ENCODE measurements at regions not wholly inside any gene's neighbourhood (a gene's known extent, or its start where the extent isn't known, plus 50 kb on each side); places are given as distances from the start of the nearest gene placed in this dataset.
"Not testable (repeated sequence)": the region's sequence is repeated elsewhere in the genome, so short reads cannot be mapped to it uniquely, and the experiment has no call there.

DNA sequence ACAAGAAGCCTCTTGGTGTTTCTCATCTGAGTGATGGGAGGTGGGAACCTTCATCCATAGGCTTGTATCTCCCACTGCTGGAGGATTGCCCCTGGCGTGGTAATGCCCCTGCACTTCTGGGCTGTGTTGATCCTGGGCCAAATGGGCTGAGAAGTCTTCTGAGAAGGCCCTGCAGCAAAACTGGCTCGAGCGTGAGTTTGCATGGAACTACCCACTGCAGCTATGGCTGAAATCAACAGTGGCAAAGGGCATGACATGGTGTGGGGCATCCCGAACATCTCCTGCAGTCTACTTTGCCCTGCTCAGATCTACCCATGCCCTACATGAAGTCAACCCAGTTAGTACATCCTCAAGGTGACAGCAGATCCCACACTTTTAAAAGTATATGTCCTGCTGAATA lies 130.6 kb downstream of the NRN1 start:
- Mint-ChIP-seq H3K4me3 (no peak overlapping the region), H3K27ac (no peak overlapping the region), H3K27me3 (peaks cover 6% of the 10 kb centered on the region), H3K9me3 (peaks cover 20% of the 10 kb centered on the region), H3K4me1 (ENCODE audit: unreplicated experiment) (no peaks in the 10 kb centered on the region), H3K36me3 (peaks cover 4% of the 10 kb centered on the region)
- DNase-seq (ENCODE audit: extremely low spot score, unreplicated experiment): no peak
- TF ChIP-seq, protein P1, sequence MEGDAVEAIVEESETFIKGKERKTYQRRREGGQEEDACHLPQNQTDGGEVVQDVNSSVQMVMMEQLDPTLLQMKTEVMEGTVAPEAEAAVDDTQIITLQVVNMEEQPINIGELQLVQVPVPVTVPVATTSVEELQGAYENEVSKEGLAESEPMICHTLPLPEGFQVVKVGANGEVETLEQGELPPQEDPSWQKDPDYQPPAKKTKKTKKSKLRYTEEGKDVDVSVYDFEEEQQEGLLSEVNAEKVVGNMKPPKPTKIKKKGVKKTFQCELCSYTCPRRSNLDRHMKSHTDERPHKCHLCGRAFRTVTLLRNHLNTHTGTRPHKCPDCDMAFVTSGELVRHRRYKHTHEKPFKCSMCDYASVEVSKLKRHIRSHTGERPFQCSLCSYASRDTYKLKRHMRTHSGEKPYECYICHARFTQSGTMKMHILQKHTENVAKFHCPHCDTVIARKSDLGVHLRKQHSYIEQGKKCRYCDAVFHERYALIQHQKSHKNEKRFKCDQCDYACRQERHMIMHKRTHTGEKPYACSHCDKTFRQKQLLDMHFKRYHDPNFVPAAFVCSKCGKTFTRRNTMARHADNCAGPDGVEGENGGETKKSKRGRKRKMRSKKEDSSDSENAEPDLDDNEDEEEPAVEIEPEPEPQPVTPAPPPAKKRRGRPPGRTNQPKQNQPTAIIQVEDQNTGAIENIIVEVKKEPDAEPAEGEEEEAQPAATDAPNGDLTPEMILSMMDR (conservative IDR thresholded peaks at IDR 0.05): no peak

GRCh38 chr6:5873976-5874375 lies 132.7 kb downstream of the NRN1 start:
- H3K4me3 Mint-ChIP-seq; H3K27me3 Mint-ChIP-seq; H3K27ac Mint-ChIP-seq; H3K4me1 Mint-ChIP-seq (ENCODE audit: unreplicated experiment); DNase-seq (ENCODE audit: extremely low spot score, unreplicated experiment); H3K36me3 Mint-ChIP-seq: not testable (repeated sequence)
- H3K9me3 Mint-ChIP-seq: peaks cover 14% of the 10 kb centered on the region

DNA sequence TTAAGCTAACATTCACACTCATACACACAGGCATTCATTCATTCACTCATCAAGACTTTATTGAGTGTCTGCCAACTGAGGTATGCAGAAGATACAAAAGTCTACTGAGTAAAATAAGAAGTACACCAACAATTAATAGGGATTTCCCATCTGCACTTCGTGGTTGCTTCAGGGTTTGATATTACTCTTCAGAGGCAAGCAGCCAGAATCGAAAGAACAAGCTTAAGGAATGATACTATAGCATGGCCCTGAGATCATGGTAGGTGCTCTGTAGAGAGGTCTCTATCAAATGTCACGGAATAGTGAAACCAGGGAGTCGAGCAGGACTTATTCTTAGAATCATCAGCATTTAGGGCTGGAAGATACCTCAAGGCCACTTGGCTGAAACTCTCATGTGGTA lies 135.4 kb downstream of the NRN1 start:
- H3K36me3 Mint-ChIP-seq: peaks cover 4% of the 10 kb centered on the region
- peaks cover 9% of the 10 kb centered on the region for H3K4me1 Mint-ChIP-seq (ENCODE audit: unreplicated experiment)

GRCh38 chr6:5869676-5870075 lies 137.0 kb downstream of the NRN1 start:
- peaks cover 8% of the 10 kb centered on the region for H3K27me3 Mint-ChIP-seq
- TF ChIP-seq, protein P1 (conservative IDR thresholded peaks at IDR 0.05): no peak
- H3K36me3 Mint-ChIP-seq: peaks cover 4% of the 10 kb centered on the region
- no peak overlapping the region for H3K4me3 Mint-ChIP-seq
- no peak for DNase-seq (ENCODE audit: extremely low spot score, unreplicated experiment)
- H3K4me1 Mint-ChIP-seq (ENCODE audit: unreplicated experiment): peaks cover 10% of the 10 kb centered on the region
- peaks cover 12% of the 10 kb centered on the region for H3K9me3 Mint-ChIP-seq
- no peak overlapping the region for H3K27ac Mint-ChIP-seq

More for the DNA sequence above, 135.4 kb downstream of the NRN1 start:
- Mint-ChIP-seq H3K9me3 (peaks cover 12% of the 10 kb centered on the region), H3K27ac (no peak overlapping the region), H3K4me3 (no peak overlapping the region), H3K27me3 (peaks cover 11% of the 10 kb centered on the region)
- DNase-seq (ENCODE audit: extremely low spot score, unreplicated experiment): no peak
- TF ChIP-seq, protein P1 (conservative IDR thresholded peaks at IDR 0.05): no peak

DNA sequence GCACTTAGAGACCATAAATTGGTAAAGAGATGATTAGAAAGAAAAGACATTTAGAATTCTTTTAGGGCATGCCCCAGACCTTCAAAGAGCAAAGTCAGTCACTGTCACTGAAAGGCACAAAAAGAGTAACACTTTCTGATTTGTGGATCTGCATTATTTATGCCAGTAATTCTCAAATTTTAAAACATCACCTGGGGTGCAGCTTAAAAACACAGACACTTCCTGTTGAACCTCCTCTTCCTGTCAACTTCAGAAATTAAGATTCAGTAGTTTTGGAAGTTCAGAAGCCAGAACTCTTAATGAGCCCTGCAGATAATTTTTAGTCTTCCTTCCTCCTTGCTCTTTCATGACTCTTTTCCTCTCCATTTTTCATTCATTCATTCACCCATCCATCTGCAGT lies 137.5 kb downstream of the NRN1 start:
- H3K4me1 Mint-ChIP-seq (ENCODE audit: unreplicated experiment): peaks cover 10% of the 10 kb centered on the region
- peaks cover 12% of the 10 kb centered on the region for H3K9me3 Mint-ChIP-seq
- no peak overlapping the region for H3K4me3 Mint-ChIP-seq
- DNase-seq (ENCODE audit: extremely low spot score, unreplicated experiment): no peak
- H3K36me3 Mint-ChIP-seq: peaks cover 4% of the 10 kb centered on the region
- TF ChIP-seq, protein P1 (conservative IDR thresholded peaks at IDR 0.05): no peak
- H3K27ac Mint-ChIP-seq: no peak overlapping the region
- peaks cover 8% of the 10 kb centered on the region for H3K27me3 Mint-ChIP-seq

DNA sequence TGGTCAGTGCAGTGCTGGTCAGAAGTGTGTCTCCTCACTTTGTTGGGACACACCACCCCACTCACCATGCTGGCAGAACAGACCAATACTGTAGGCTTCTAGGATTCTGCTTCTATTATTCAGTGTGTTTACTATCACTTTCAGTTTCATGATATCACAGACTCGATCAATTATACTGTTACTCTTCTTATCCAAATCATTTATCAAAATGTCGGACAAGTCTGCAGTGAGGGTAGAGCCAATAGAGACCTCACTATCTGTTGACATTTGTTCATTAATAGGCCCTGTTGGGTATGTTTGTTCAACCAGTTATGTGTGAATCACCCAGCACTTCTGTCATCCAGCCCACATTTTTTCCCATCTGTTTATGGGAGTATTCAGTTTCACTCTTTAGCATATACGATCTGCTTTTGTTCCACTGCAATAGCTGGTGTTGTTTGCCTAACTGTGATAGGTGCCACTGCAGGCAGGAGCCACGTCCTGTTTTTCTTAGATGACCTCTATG lies 140.1 kb downstream of the NRN1 start:
- Mint-ChIP-seq H3K4me3 (peak overlapping the region; percentile 59), H3K36me3 (no peaks in the 10 kb centered on the region), H3K4me1 (ENCODE audit: unreplicated experiment) (peaks cover 10% of the 10 kb centered on the region), H3K27ac (peak overlapping the region; percentile 19), H3K27me3 (peaks cover 8% of the 10 kb centered on the region), H3K9me3 (peaks cover 7% of the 10 kb centered on the region)
- TF ChIP-seq, protein P1 (conservative IDR thresholded peaks at IDR 0.05): no peak
- DNase-seq (ENCODE audit: extremely low spot score, unreplicated experiment): no peak

All from type B pancreatic cell (in vitro differentiated cells).